SIG-M5 treated with dmso at 0.1 percent for 504 hours (cell line): ENCODE measurements at regions not wholly inside any gene's neighbourhood (a gene's known extent, or its start where the extent isn't known, plus 50 kb on each side); places are given as distances from the start of the nearest gene placed in this dataset.
"Not testable (repeated sequence)": the region's sequence is repeated elsewhere in the genome, so short reads cannot be mapped to it uniquely, and the experiment has no call there.

ENCODE experiments used
- DNase-seq: peaks from one replicate; lab custom pipeline; 2025; ENCODE audit not compliant: unreplicated experiment; lab: John Stamatoyannopoulos, UW

GRCh38 chr10:2053805-2054204 is 316.5 kb upstream of the ADARB2 start:
- no peak for DNase-seq

GRCh38 chr10:2051108-2051507 is 313.8 kb upstream of the ADARB2 start:
- no peak for DNase-seq

GRCh38 chr10:2049560-2049959 is 312.2 kb upstream of the ADARB2 start:
- DNase-seq, result no peak

- DNase-seq, result no peak
Observed at GRCh38 chr10:2048337-2048973, 311.1 kb upstream of the ADARB2 start.

- no peak for DNase-seq
Observed at GRCh38 chr10:2047679-2048078, 310.4 kb upstream of the ADARB2 start.

GRCh38 chr10:2043379-2043778 is 306.1 kb upstream of the ADARB2 start:
- DNase-seq, result no peak

- no peak for DNase-seq
Observed at GRCh38 chr10:2038036-2038435, 300.7 kb upstream of the ADARB2 start.

- no peak for DNase-seq
Observed at GRCh38 chr10:2037246-2037645, 299.9 kb upstream of the ADARB2 start.

- DNase-seq, result no peak
Observed at GRCh38 chr10:2036209-2036608, 298.9 kb upstream of the ADARB2 start.

- DNase-seq, result no peak
Observed at GRCh38 chr10:2030046-2030445, 292.7 kb upstream of the ADARB2 start.

GRCh38 chr10:2026936-2027335 is 289.6 kb upstream of the ADARB2 start:
- DNase-seq, result no peak

- not testable (repeated sequence) for DNase-seq
Observed at GRCh38 chr10:2024750-2025149, 287.4 kb upstream of the ADARB2 start.

- DNase-seq, result no peak
Observed at GRCh38 chr10:2023687-2024086, 286.4 kb upstream of the ADARB2 start.

GRCh38 chr10:2022401-2022800 is 285.1 kb upstream of the ADARB2 start:
- DNase-seq, result no peak

GRCh38 chr10:2020836-2021235 is 283.5 kb upstream of the ADARB2 start:
- DNase-seq, result no peak

- DNase-seq, result no peak
Observed at GRCh38 chr10:2019803-2020202, 282.5 kb upstream of the ADARB2 start.

- DNase-seq, result no peak
Observed at GRCh38 chr10:2019281-2019680, 282.0 kb upstream of the ADARB2 start.

GRCh38 chr10:2014541-2014940 is 277.2 kb upstream of the ADARB2 start:
- no peak for DNase-seq

GRCh38 chr10:2012209-2012608 is 274.9 kb upstream of the ADARB2 start:
- no peak for DNase-seq

- DNase-seq, result no peak
Observed at GRCh38 chr10:2011106-2011716, 273.9 kb upstream of the ADARB2 start.

- DNase-seq, result no peak
Observed at GRCh38 chr10:2005546-2005945, 268.2 kb upstream of the ADARB2 start.

- DNase-seq, result no peak
Observed at GRCh38 chr10:1992930-1993329, 255.6 kb upstream of the ADARB2 start.

GRCh38 chr10:1989090-1989489 is 251.8 kb upstream of the ADARB2 start:
- no peak for DNase-seq
